Left colon (tissue), 2 donors: ENCODE measurements at regions not wholly inside any gene's neighbourhood (a gene's known extent, or its start where the extent isn't known, plus 50 kb on each side); places are given as distances from the start of the nearest gene placed in this dataset.

ENCODE experiments used
- ATAC-seq: fragments of 200-7000 bp; cut with Tn5 transposase; one replicate; pipeline ENCODE4 v1.9.1; 2020; ENCODE audit warnings: mild to moderate bottlenecking, moderate library complexity
- DNase-seq, 2 donors: peaks; one replicate each; pipeline ENCODE4 v3.0.0-alpha.2; 2020
- intact Hi-C, 2 donors: fragments of 100-400 bp; cut with DNase I in 1 of 2; cut with micrococcal nuclease in 1 of 2; formaldehyde crosslinking; loops; one replicate each; pipeline versions ENCODE4 v1.11.2 to v1.14.0; 2022; cut with DNase I, micrococcal nuclease
- donor health status: DM: no; HTN: no; CAD: no.
- donor health status: DM: yes; HTN: yes; CAD: no.

- ATAC-seq (no peak), DNase-seq (no peak)
- intact Hi-C loops: no loop called here
Observed at GRCh38 chr22:47572443-47572842, 810.0 kb downstream of the TBC1D22A start.

- intact Hi-C loops: no loop called here
- DNase-seq (no peak), ATAC-seq (no peak)
Observed at GRCh38 chr22:47571616-47572015, 809.2 kb downstream of the TBC1D22A start.

GRCh38 chr22:47570851-47571250 is 808.4 kb downstream of the TBC1D22A start:
- ATAC-seq (no peak), DNase-seq (no peak)
- intact Hi-C loops: no loop called here

GRCh38 chr22:47570300-47570685 is 807.8 kb downstream of the TBC1D22A start:
- no peak for ATAC-seq
- intact Hi-C loops: no loop called here
- DNase-seq: no peak

GRCh38 chr22:47569389-47570299 is 807.2 kb downstream of the TBC1D22A start:
- ATAC-seq (no peak), DNase-seq (no peak)
- intact Hi-C loops: no loop called here

GRCh38 chr22:47568700-47569099 is 806.2 kb downstream of the TBC1D22A start:
- ATAC-seq (no peak), DNase-seq (no peak)
- intact Hi-C loops: no loop called here

- ATAC-seq (no peak), DNase-seq (no peak)
- intact Hi-C loops: no loop called here
Observed at GRCh38 chr22:47567126-47568090, 805.0 kb downstream of the TBC1D22A start.

- intact Hi-C loops: no loop called here
- ATAC-seq: no peak
- DNase-seq: no peak
Observed at GRCh38 chr22:47566491-47566890, 804.0 kb downstream of the TBC1D22A start.

- ATAC-seq: peak; percentile 45
- DNase-seq: no peak
- intact Hi-C loops: no loop called here
Observed at GRCh38 chr22:47565607-47566006, 803.2 kb downstream of the TBC1D22A start.

GRCh38 chr22:47564651-47565434 is 802.4 kb downstream of the TBC1D22A start:
- ATAC-seq: no peak

GRCh38 chr22:47564158-47564450 is 801.7 kb downstream of the TBC1D22A start:
- ATAC-seq (no peak), DNase-seq (no peak)
- intact Hi-C loops: no loop called here

More at GRCh38 chr22:47564651-47565434, 802.4 kb downstream of the TBC1D22A start:
- intact Hi-C loops: no loop called here
- DNase-seq: no peak

GRCh38 chr22:47563406-47564157 is 801.1 kb downstream of the TBC1D22A start:
- ATAC-seq: no peak
- no peak for DNase-seq
- intact Hi-C loops: no loop called here

- ATAC-seq: no peak
Observed at GRCh38 chr22:47561766-47562165, 799.3 kb downstream of the TBC1D22A start.

GRCh38 chr22:47561115-47561675 is 798.7 kb downstream of the TBC1D22A start:
- DNase-seq: no peak
- ATAC-seq: no peak
- intact Hi-C loops: no loop called here

More at GRCh38 chr22:47561766-47562165, 799.3 kb downstream of the TBC1D22A start:
- intact Hi-C loops: no loop called here
- DNase-seq: no peak

- intact Hi-C loops: no loop called here
- ATAC-seq: no peak
- DNase-seq: no peak
Observed at GRCh38 chr22:47558828-47559700, 796.6 kb downstream of the TBC1D22A start.

- intact Hi-C loops: no loop called here
- ATAC-seq (no peak), DNase-seq (no peak)
Observed at GRCh38 chr22:47556473-47556872, 794.0 kb downstream of the TBC1D22A start.

GRCh38 chr22:47553436-47553835 is 791.0 kb downstream of the TBC1D22A start:
- DNase-seq (no peak), ATAC-seq (no peak)
- intact Hi-C loops: no loop called here
